ENCODE measurements at regions not wholly inside any gene's neighbourhood (a gene's known extent, or its start where the extent isn't known, plus 50 kb on each side); places are given as distances from the start of the nearest gene placed in this dataset.

GRCh38 chr2:45331410-45331786 is 279.7 kb downstream of the SRBD1 start:
- DNase-seq, result no peak
- Histone ChIP-seq H3K36me3 (replicated peaks in 1 of 2) (no peaks in the 10 kb centered on the region), H3K4me3 (no peak overlapping the region), H3K9me3 (replicated peaks in 1 of 3) (no peaks in the 10 kb centered on the region), H3K27me3 (no peaks in the 10 kb centered on the region), H3K27ac (no peak overlapping the region), H3K4me1 (replicated peaks in 1 of 2) (no peaks in the 10 kb centered on the region)
- TF ChIP-seq POLR2A (IDR thresholded peaks at IDR 0.05) (no peak), CTCF (IDR thresholded peaks at IDR 0.05) (no peak)
- intact Hi-C loops (cut with DNase I), result no loop called here
- WGBS, 4 donors, result 70 to 82% (median 79%) methylated on average over 7 of the region's 7 CpGs

DNA sequence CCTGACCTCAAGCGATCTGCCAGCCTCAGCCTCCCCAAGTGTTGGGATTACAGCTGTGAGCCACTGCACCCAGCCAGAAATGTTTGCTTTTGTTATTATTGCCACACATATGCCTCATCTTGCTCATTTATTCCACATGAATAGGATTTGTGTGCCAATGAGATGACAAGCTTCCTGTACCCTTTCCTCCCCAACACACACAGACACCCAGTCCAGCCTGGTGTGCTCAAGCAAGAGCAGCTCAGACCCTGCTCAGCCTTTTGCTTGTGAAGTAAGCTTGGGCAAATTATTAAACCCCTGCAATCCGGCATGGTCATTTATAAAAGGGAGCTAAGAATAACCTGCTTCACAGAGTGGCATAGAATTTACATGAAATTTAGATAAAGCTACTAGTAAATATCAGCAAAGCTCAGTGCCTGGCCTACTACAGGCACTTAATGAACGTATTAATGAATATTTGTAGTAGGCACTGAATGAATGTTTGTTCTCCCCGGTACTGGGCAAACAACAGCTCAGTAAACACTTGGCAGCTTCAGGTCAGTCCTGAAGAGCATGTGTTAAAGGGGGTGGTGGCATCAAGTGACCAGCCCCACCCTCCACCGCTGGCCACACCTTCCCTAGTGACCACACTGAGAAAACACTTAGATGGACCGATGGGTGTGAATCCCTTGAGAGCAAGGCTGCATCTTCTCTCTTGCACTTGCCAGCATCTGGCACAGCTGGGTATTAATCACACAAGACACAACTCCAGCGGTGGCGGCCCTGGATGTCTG is 280.2 kb downstream of the SRBD1 start:
- Histone ChIP-seq H3K27ac (no peak overlapping the region), H3K4me1 (replicated peaks in 1 of 2) (no peaks in the 10 kb centered on the region), H3K36me3 (replicated peaks in 1 of 2) (no peaks in the 10 kb centered on the region), H3K9me3 (replicated peaks in 1 of 3) (no peaks in the 10 kb centered on the region), H3K4me3 (no peak overlapping the region), H3K27me3 (no peaks in the 10 kb centered on the region)
- 71 to 85% (median 75%) methylated on average over 8 of the region's 8 CpGs for WGBS, 4 donors
- intact Hi-C loops (cut with DNase I), result no loop called here
- no peak for DNase-seq
- no peak for TF ChIP-seq POLR2A (IDR thresholded peaks at IDR 0.05)
- no peak for TF ChIP-seq CTCF (IDR thresholded peaks at IDR 0.05)

DNA sequence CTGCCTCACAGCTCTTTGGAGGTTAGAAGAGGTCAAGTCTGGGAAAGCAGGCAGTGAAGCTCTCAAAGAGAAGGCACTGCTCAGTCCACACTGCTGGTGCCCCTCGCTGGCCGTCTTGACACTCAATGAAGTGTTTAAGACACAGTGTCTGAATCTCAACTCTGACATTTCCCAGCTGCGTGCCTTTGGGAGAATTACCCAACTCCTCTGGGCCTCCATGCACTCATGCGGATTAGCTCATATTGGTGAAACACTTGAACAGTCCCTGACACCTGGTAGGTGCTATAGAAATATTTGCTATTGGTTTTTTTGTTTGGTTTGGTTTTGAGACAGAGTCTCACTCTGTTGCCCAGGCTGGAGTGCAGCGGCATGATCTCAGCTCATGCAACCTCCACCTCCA is 281.0 kb downstream of the SRBD1 start:
- no peaks in the 10 kb centered on the region for H3K4me1 ChIP-seq (replicated peaks in 1 of 2)
- no peaks in the 10 kb centered on the region for H3K27me3 ChIP-seq
- H3K27ac ChIP-seq, result no peak overlapping the region
- DNase-seq, result no peak
- WGBS, 4 donors, result 81 to 100% (median 90%) methylated on average over 5 of the region's 5 CpGs
- H3K9me3 ChIP-seq (replicated peaks in 1 of 3), result no peaks in the 10 kb centered on the region
- no peaks in the 10 kb centered on the region for H3K36me3 ChIP-seq (replicated peaks in 1 of 2)
- no peak overlapping the region for H3K4me3 ChIP-seq
- TF ChIP-seq POLR2A (IDR thresholded peaks at IDR 0.05), result no peak
- TF ChIP-seq CTCF (IDR thresholded peaks at IDR 0.05), result no peak
- intact Hi-C loops (cut with DNase I), result no loop called here

DNA sequence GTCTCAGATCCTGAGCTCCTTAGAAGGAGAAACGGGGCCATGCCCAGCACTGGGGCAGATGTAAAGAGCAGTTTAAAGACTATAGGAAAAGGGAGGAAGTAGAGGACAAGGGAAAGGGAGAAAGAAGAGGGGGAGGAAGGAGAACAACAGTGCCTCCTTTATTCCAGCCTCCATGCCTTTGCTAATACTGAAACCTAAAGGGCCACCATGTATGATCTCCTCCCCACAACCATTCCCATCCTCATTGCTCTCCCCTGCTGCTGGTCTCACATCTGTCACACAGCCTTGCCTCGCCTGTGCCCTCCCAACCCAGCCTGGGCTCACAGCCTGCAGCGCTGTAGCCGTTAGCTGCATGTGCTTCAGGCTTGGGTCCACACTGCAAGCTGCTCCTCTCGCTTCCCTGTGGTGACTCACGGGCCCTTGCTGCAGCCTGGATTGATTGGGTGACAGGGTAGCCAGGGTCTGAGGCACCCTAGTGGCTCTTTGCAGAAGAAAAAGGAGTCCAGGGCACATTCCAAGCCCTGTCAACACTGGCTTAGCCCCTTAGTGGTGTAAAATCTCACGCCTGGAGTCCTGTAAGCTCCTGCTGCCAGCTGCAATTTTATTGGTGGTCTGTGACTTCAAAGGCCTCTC is 281.9 kb downstream of the SRBD1 start:
- 62 to 78% (median 72%) methylated on average over 6 to 7 of the region's 7 CpGs for WGBS, 4 donors

More for the DNA sequence above, 281.9 kb downstream of the SRBD1 start:
- Histone ChIP-seq H3K27me3 (no peaks in the 10 kb centered on the region), H3K4me1 (replicated peaks in 1 of 2) (no peaks in the 10 kb centered on the region), H3K36me3 (replicated peaks in 1 of 2) (no peaks in the 10 kb centered on the region), H3K27ac (no peak overlapping the region), H3K4me3 (no peak overlapping the region), H3K9me3 (replicated peaks in 1 of 3) (no peaks in the 10 kb centered on the region)
- DNase-seq, result no peak
- no peak for TF ChIP-seq POLR2A (IDR thresholded peaks at IDR 0.05)
- no peak for TF ChIP-seq CTCF (IDR thresholded peaks at IDR 0.05)
- intact Hi-C loops (cut with DNase I), result no loop called here
